ENCODE measurements at regions not wholly inside any gene's neighbourhood (a gene's known extent, or its start where the extent isn't known, plus 50 kb on each side); places are given as distances from the start of the nearest gene placed in this dataset.

- TF ChIP-seq POLR2A (IDR thresholded peaks at IDR 0.05; ENCODE audit: low read depth, low read length) (no peak), SPI1 (IDR thresholded peaks at IDR 0.05; ENCODE audit: low read depth, low read length) (no peak), POLR2AphosphoS5 (IDR thresholded peaks at IDR 0.05; ENCODE audit: low read depth, low read length) (no peak), PAX5 (IDR thresholded peaks at IDR 0.05; ENCODE audit: insufficient read depth, low read length, severe bottlenecking) (no peak), TAF1 (IDR thresholded peaks at IDR 0.05; ENCODE audit: low read depth, low read length) (no peak), POU2F2 (IDR thresholded peaks at IDR 0.05; ENCODE audit: low read depth, low read length) (no peak)
- DNase-seq (ENCODE audit: insufficient read length, low spot score) (no peak), FAIRE-seq (no peak)
Observed at GRCh38 chr15:96245252-96245651, 85.2 kb upstream of the NR2F2 start.

- FAIRE-seq (no peak), DNase-seq (ENCODE audit: insufficient read length, low spot score) (no peak)
- TF ChIP-seq SPI1 (IDR thresholded peaks at IDR 0.05; ENCODE audit: low read depth, low read length) (no peak), POU2F2 (IDR thresholded peaks at IDR 0.05; ENCODE audit: low read depth, low read length) (no peak), POLR2AphosphoS5 (IDR thresholded peaks at IDR 0.05; ENCODE audit: low read depth, low read length) (no peak), POLR2A (IDR thresholded peaks at IDR 0.05; ENCODE audit: low read depth, low read length) (no peak), PAX5 (IDR thresholded peaks at IDR 0.05; ENCODE audit: insufficient read depth, low read length, severe bottlenecking) (no peak), TAF1 (IDR thresholded peaks at IDR 0.05; ENCODE audit: low read depth, low read length) (no peak)
Observed at GRCh38 chr15:96246057-96246456, 84.4 kb upstream of the NR2F2 start.

GRCh38 chr15:96247621-96248305 is 82.7 kb upstream of the NR2F2 start:
- no peak for DNase-seq (ENCODE audit: insufficient read length, low spot score)
- no peak for TF ChIP-seq TAF1 (IDR thresholded peaks at IDR 0.05; ENCODE audit: low read depth, low read length)
- no peak for TF ChIP-seq SPI1 (IDR thresholded peaks at IDR 0.05; ENCODE audit: low read depth, low read length)
- no peak for TF ChIP-seq POU2F2 (IDR thresholded peaks at IDR 0.05; ENCODE audit: low read depth, low read length)
- no peak for TF ChIP-seq PAX5 (IDR thresholded peaks at IDR 0.05; ENCODE audit: insufficient read depth, low read length, severe bottlenecking)
- TF ChIP-seq POLR2AphosphoS5 (IDR thresholded peaks at IDR 0.05; ENCODE audit: low read depth, low read length): no peak
- TF ChIP-seq POLR2A (IDR thresholded peaks at IDR 0.05; ENCODE audit: low read depth, low read length): no peak
- FAIRE-seq: no peak

DNA sequence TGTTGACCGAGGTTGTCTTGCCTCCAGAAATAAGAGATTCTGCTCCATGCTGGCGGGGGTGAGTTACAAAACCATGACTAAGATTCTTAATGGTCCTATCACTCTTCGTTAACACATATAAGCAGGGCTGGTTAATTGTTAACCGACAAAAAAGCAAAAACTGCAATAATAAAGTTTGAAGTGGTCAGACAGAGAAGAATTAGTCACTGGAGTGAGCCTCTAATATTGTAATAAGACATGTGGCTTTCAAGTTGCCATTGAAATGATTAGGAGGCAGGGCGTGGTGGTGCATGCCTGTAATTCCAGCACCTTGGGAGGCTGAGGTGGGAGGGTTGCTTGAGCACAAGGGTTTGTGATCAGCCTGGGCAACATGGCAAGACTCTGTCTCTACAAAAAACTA is 78.4 kb upstream of the NR2F2 start:
- no peak for DNase-seq (ENCODE audit: insufficient read length, low spot score)
- TF ChIP-seq POLR2A (IDR thresholded peaks at IDR 0.05; ENCODE audit: low read depth, low read length): no peak
- TF ChIP-seq PAX5 (IDR thresholded peaks at IDR 0.05; ENCODE audit: insufficient read depth, low read length, severe bottlenecking): no peak
- no peak for TF ChIP-seq POLR2AphosphoS5 (IDR thresholded peaks at IDR 0.05; ENCODE audit: low read depth, low read length)
- TF ChIP-seq SPI1 (IDR thresholded peaks at IDR 0.05; ENCODE audit: low read depth, low read length): no peak
- TF ChIP-seq POU2F2 (IDR thresholded peaks at IDR 0.05; ENCODE audit: low read depth, low read length): no peak
- no peak for TF ChIP-seq TAF1 (IDR thresholded peaks at IDR 0.05; ENCODE audit: low read depth, low read length)

DNA sequence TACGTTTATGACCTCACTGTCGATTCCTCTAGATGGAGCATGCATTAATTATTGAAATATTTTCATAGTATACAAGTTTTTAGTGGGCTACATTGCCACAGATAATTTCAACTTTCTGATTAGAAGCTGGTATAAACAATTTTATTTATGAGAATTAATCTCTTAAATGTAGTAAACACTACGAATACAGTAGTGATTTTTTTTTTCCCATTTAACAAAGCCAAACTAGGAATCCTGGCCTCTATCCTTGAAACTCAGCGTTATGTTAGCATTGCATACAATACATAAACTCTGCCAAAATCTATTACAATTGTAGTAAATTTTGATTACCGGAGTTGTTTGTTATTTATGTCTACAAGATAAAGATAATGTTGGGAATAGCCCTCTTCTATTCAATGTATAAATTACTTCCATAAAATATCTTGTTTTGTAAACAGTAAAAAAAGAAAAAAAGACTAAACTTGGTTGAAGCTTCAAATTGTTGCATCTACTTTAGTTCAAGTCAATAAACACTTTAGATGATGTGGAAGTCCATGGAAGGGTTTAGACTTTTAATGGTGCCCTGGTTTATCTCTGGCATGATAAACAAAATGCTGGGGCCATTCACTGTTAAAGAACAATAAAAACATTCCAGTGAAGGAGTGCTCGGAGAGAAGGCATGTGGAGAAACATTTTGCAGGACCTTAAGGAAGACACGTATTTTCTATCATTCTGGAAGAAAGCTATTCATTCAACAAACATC is 77.3 kb upstream of the NR2F2 start:
- no peak for TF ChIP-seq PAX5 (IDR thresholded peaks at IDR 0.05; ENCODE audit: insufficient read depth, low read length, severe bottlenecking)
- no peak for TF ChIP-seq POLR2A (IDR thresholded peaks at IDR 0.05; ENCODE audit: low read depth, low read length)
- TF ChIP-seq POU2F2 (IDR thresholded peaks at IDR 0.05; ENCODE audit: low read depth, low read length): no peak
- TF ChIP-seq POLR2AphosphoS5 (IDR thresholded peaks at IDR 0.05; ENCODE audit: low read depth, low read length): no peak
- no peak for TF ChIP-seq SPI1 (IDR thresholded peaks at IDR 0.05; ENCODE audit: low read depth, low read length)
- TF ChIP-seq TAF1 (IDR thresholded peaks at IDR 0.05; ENCODE audit: low read depth, low read length): no peak
- FAIRE-seq (no peak), DNase-seq (ENCODE audit: insufficient read length, low spot score) (no peak)

More for the DNA sequence above, 78.4 kb upstream of the NR2F2 start:
- FAIRE-seq: no peak

- no peak for FAIRE-seq
- TF ChIP-seq SPI1 (IDR thresholded peaks at IDR 0.05; ENCODE audit: low read depth, low read length) (no peak), POLR2AphosphoS5 (IDR thresholded peaks at IDR 0.05; ENCODE audit: low read depth, low read length) (no peak), PAX5 (IDR thresholded peaks at IDR 0.05; ENCODE audit: insufficient read depth, low read length, severe bottlenecking) (no peak), POU2F2 (IDR thresholded peaks at IDR 0.05; ENCODE audit: low read depth, low read length) (no peak), TAF1 (IDR thresholded peaks at IDR 0.05; ENCODE audit: low read depth, low read length) (no peak), POLR2A (IDR thresholded peaks at IDR 0.05; ENCODE audit: low read depth, low read length) (no peak)
Observed at GRCh38 chr15:96254173-96254572, 76.3 kb upstream of the NR2F2 start.

DNA sequence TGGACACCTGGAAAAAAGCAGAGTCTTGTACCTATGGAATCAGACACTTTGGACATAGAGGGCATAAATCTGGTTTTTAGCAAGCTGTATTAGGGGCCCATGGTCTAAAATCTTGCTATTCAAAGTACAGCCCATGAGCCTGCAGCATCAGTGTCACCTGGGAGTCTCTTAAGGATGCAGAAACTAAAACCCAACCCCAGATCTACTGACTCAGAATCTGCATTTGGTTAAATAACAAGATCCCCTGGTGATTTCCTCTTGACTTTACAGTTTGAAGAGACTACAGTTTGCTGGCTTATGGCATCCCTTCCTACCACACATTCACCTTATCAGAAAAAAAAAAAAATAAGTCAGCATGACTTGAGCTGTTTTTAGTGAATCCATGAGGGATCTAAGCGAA is 74.9 kb upstream of the NR2F2 start:
- TF ChIP-seq POLR2AphosphoS5 (IDR thresholded peaks at IDR 0.05; ENCODE audit: low read depth, low read length) (no peak), POU2F2 (IDR thresholded peaks at IDR 0.05; ENCODE audit: low read depth, low read length) (no peak), POLR2A (IDR thresholded peaks at IDR 0.05; ENCODE audit: low read depth, low read length) (no peak), TAF1 (IDR thresholded peaks at IDR 0.05; ENCODE audit: low read depth, low read length) (no peak), SPI1 (IDR thresholded peaks at IDR 0.05; ENCODE audit: low read depth, low read length) (no peak), PAX5 (IDR thresholded peaks at IDR 0.05; ENCODE audit: insufficient read depth, low read length, severe bottlenecking) (no peak)
- FAIRE-seq (no peak), DNase-seq (ENCODE audit: insufficient read length, low spot score) (no peak)

More at GRCh38 chr15:96254173-96254572, 76.3 kb upstream of the NR2F2 start:
- DNase-seq (ENCODE audit: insufficient read length, low spot score): no peak

DNA sequence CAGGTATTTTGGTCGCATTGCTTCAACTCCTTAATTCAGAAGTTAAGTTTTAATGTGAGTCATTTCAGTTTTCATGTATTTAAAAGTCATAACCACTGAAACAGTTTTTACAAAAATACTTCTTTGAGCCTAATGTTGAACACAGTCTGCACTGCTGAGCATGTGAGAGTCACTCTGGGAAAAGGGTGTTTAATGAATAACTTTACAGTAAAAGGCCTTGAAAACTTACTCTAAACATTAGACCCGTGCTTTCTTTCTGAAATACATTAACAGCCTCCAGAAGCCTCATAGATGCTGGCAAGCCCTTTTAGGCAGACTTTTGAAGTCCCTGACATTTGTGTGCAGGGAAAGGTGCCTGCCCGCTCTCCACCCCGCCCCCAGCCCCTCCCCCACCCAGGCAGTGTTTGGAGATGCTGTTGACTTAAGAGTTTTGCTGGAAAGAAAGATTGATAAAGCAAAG is 68.9 kb upstream of the NR2F2 start:
- TF ChIP-seq TAF1 (IDR thresholded peaks at IDR 0.05; ENCODE audit: low read depth, low read length) (no peak), POU2F2 (IDR thresholded peaks at IDR 0.05; ENCODE audit: low read depth, low read length) (no peak), PAX5 (IDR thresholded peaks at IDR 0.05; ENCODE audit: insufficient read depth, low read length, severe bottlenecking) (no peak), SPI1 (IDR thresholded peaks at IDR 0.05; ENCODE audit: low read depth, low read length) (no peak), POLR2AphosphoS5 (IDR thresholded peaks at IDR 0.05; ENCODE audit: low read depth, low read length) (no peak), POLR2A (IDR thresholded peaks at IDR 0.05; ENCODE audit: low read depth, low read length) (no peak)
- DNase-seq (ENCODE audit: insufficient read length, low spot score) (no peak), FAIRE-seq (no peak)

DNA sequence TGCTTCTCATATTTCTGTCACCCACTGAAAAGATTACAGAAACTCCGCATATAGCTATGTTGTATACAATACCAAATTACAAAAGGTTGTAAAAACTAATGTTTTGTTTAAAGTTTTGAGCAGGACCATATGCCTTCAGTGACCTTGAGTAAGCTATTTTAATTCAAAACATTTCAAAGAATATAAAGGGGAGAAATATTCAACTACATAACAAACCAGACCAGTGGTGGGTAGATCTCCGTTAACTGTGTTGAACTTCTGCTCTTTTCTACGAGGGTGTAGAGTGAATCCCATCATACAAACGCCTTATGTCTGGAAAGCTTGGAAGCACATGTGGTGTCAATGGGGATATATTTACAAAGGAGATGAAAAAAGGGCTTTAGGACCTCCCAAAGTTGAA is 68.4 kb upstream of the NR2F2 start:
- FAIRE-seq (no peak), DNase-seq (ENCODE audit: insufficient read length, low spot score) (no peak)
- TF ChIP-seq PAX5 (IDR thresholded peaks at IDR 0.05; ENCODE audit: insufficient read depth, low read length, severe bottlenecking): no peak
- TF ChIP-seq POLR2A (IDR thresholded peaks at IDR 0.05; ENCODE audit: low read depth, low read length): no peak
- no peak for TF ChIP-seq TAF1 (IDR thresholded peaks at IDR 0.05; ENCODE audit: low read depth, low read length)
- no peak for TF ChIP-seq POLR2AphosphoS5 (IDR thresholded peaks at IDR 0.05; ENCODE audit: low read depth, low read length)
- TF ChIP-seq POU2F2 (IDR thresholded peaks at IDR 0.05; ENCODE audit: low read depth, low read length): no peak
- no peak for TF ChIP-seq SPI1 (IDR thresholded peaks at IDR 0.05; ENCODE audit: low read depth, low read length)

Measured in GM12891 (cell line).